ES-I3 (cell line): ENCODE measurements at regions not wholly inside any gene's neighbourhood (a gene's known extent, or its start where the extent isn't known, plus 50 kb on each side); places are given as distances from the start of the nearest gene placed in this dataset.

Experiments
- H3K36me3 ChIP-seq: 2 replicates; pipeline ENCODE4 v1.6.1; 2013; ENCODE audit warnings: mild to moderate bottlenecking, low read length, control low read depth, moderate library complexity; ENCODE audit not compliant: insufficient read depth
- H3K4me1 ChIP-seq: 2 replicates; pipeline ENCODE4 v1.6.1; 2013; ENCODE audit warnings: mild to moderate bottlenecking, control low read depth, low read length; ENCODE audit not compliant: insufficient read depth
- H3K9ac ChIP-seq: 2 replicates; pipeline ENCODE4 v1.6.1; 2013; ENCODE audit warnings: low read depth, mild to moderate bottlenecking, low read length, moderate library complexity
- H3K9me3 ChIP-seq: 2 replicates; pipeline ENCODE4 v1.6.1; 2013; ENCODE audit warnings: mild to moderate bottlenecking, low read length, moderate library complexity; ENCODE audit not compliant: control insufficient read depth, insufficient read depth

DNA sequence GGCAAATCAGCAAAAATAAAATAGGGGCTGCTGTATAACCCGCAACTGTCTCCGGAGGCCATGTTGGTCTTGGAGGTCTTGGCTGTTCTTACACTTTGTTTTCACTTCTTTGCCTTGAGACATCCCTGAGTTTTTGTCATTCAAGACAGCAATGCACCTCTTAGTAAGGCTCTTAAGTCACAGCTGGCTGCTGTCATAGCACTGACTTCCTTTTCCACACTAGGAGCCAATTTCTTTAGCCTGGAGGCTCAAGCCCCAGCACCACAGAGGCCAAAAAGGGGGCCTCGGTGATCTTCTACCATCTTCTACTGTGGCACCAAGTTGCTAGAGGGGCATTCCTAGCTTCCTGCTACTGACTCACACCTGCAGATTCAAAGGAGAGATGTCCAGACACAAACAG is 536.3 kb downstream of the CDH26 start:
- Histone ChIP-seq H3K36me3 (no peaks in the 10 kb centered on the region), H3K9ac (no peak overlapping the region), H3K4me1 (0 out of 2 replicates have a peak, but pooled peaks cover 5% of the 10 kb centered on the region), H3K9me3 (no peaks in the 10 kb centered on the region)

- Histone ChIP-seq H3K36me3 (no peaks in the 10 kb centered on the region), H3K9ac (no peak overlapping the region), H3K9me3 (no peaks in the 10 kb centered on the region), H3K4me1 (0 out of 2 replicates have a peak, but pooled peaks cover 5% of the 10 kb centered on the region)
Observed at GRCh38 chr20:60497298-60498035, 539.2 kb downstream of the CDH26 start.

DNA sequence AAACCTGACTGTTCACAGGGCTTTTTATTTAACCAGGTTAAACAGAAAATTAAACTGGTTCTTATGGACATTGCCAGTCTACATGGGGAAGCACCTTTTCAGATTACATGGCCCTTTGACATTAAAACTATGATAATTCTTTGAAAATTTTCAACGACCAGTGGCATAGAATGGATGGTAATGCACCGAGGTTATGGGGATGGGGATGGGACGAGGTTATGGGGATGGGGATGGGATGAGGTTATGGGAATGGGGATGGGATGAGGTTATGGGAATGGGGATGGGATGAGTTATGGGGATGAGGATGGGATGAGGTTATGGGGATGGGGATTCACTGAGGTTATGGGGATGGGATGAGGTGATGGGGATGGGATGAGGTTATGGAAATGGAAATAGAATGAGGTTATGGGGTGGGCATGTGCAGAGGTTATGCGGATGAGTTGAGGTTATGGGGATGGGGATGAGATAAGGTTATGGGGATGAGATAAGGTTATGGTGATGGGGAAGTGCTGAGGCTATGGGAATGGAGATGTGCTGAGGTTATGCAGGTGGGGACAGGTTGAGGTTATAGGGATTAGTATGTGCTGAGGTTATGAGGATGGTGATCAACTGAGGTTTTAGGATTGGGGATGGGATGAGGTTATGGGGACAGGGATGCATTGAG is 541.9 kb downstream of the CDH26 start:
- H3K9me3 ChIP-seq = no peaks in the 10 kb centered on the region
- H3K36me3 ChIP-seq = no peaks in the 10 kb centered on the region
- H3K9ac ChIP-seq = no peak overlapping the region
- no peaks in the 10 kb centered on the region for H3K4me1 ChIP-seq

- no peaks in the 10 kb centered on the region for H3K4me1 ChIP-seq
- H3K36me3 ChIP-seq = no peaks in the 10 kb centered on the region
- H3K9ac ChIP-seq = no peak overlapping the region
- no peaks in the 10 kb centered on the region for H3K9me3 ChIP-seq
Observed at GRCh38 chr20:60501048-60501447, 542.8 kb downstream of the CDH26 start.

DNA sequence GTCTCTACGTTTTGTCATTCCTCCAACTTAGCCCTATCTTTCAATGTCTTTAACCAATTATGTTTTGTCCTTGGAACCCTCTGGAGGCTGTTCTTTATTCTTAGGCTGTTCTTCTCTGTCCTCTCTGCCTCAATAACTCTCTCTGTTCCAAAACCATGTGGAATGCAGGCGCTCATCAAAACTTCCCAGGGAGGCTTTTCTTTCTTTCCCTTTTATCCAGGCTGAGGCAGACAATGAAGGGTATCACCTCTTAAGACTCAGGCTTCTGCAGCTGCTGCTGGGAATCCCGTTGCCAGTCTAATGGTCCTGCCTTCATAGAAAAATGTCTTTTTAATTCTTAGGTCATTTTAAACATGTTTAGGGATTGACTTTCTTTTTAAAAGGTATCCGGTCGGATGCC is 544.7 kb downstream of the CDH26 start:
- Histone ChIP-seq H3K36me3 (no peaks in the 10 kb centered on the region), H3K4me1 (no peaks in the 10 kb centered on the region), H3K9me3 (no peaks in the 10 kb centered on the region), H3K9ac (no peak overlapping the region)

- Histone ChIP-seq H3K4me1 (no peaks in the 10 kb centered on the region; the same call in 1 of the 2 replicates), H3K9ac (no peak overlapping the region), H3K9me3 (no peaks in the 10 kb centered on the region), H3K36me3 (no peaks in the 10 kb centered on the region)
Observed at GRCh38 chr20:60505423-60505822, 547.2 kb downstream of the CDH26 start.

DNA sequence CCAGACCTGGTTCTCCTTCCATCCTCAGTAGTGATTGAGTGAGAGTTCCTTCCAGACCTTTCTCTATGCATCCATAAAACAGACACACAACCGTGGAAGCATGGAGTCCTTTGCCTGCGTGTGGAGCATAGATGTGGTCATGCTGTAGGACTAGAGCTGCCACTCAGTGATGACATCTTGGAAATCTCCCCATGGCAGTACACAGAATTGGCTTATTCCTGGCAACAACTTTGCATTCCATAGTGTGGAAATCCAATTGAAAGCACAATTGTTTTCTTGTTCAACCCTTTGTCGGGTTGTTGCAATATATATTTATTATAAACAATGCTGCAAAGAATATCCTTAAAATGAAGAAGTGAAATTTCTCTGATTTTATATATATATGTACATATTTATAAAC is 547.8 kb downstream of the CDH26 start:
- Histone ChIP-seq H3K36me3 (no peaks in the 10 kb centered on the region), H3K9me3 (no peaks in the 10 kb centered on the region), H3K9ac (no peak overlapping the region), H3K4me1 (no peaks in the 10 kb centered on the region; the same call in 1 of the 2 replicates)

DNA sequence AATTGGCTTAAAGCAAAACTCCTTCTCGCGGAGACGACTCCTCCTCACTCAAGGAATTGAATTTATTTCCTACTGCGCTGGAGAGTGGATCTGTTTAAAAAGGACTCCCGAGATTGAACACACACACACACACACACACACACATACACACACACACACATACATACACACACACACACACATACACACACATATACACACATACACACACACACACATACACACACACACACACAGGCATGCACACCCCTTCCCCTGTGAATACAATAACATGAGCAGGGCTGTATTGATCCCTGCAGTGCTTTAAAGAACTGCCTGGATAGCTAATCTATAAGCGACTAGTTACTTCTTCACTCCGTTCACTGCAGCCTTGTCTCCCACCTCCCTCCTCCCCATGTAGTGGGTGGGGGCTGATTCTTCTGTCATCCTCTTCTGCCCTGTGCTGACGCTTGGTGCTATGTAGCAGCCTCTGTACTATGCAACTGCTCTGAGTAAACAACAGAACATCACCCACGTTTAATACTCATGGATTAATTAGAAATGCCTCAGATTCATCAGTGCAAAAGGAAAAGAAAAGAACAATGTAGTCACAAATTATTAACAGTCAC is 549.0 kb downstream of the CDH26 start:
- no peaks in the 10 kb centered on the region for H3K9me3 ChIP-seq
- peaks cover 3% of the 10 kb centered on the region; the same call in 1 of the 2 replicates for H3K4me1 ChIP-seq
- H3K36me3 ChIP-seq = no peaks in the 10 kb centered on the region
- H3K9ac ChIP-seq = no peak overlapping the region

DNA sequence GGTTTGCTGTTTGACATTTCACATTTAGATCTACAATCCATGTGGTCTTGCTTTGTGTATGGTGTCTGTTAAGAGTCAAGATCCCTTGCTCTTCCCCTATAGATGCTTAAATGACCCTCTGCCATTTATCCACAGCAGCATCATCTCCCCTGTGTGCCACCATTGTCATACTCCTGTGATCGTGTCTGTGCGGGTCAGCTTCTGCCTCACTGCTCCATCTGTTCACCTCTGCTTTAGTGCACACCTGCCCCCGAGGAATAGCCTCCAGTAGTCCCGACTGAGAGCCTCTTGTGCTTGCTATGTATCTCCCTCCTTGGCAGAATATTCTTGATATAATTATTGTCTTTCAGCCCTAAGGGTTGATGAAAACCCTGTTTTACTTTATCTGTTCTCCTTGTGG is 551.2 kb downstream of the CDH26 start:
- Histone ChIP-seq H3K9me3 (no peaks in the 10 kb centered on the region), H3K36me3 (no peaks in the 10 kb centered on the region), H3K4me1 (peaks cover 14% of the 10 kb centered on the region; the same call in 1 of the 2 replicates), H3K9ac (no peak overlapping the region)

GRCh38 chr20:60510356-60510755 is 552.1 kb downstream of the CDH26 start:
- H3K4me1 ChIP-seq = peaks cover 14% of the 10 kb centered on the region; the same call in 1 of the 2 replicates

DNA sequence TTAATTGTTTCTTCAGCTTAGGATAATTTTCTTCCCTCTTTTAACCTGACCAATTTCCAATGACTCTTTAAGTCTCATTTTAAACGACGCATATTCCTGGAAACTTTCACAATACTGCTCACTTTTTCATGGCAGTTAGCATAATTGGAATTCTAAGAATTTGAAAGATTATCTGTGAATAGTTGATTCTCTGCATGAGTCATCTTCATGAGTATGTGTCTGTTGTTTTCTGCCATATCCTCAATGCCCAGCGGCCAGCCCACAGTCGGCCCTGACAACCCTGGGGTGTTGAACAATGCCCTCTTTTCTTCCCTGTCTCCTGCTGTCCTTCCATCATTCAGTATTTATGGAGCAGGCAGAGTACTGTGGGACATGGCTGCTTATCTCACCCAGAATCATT is 554.2 kb downstream of the CDH26 start:
- Histone ChIP-seq H3K36me3 (no peaks in the 10 kb centered on the region), H3K4me1 (peaks cover 14% of the 10 kb centered on the region; the same call in 1 of the 2 replicates), H3K9ac (no peak overlapping the region), H3K9me3 (no peaks in the 10 kb centered on the region)

More at GRCh38 chr20:60510356-60510755, 552.1 kb downstream of the CDH26 start:
- Histone ChIP-seq H3K9ac (no peak overlapping the region), H3K9me3 (no peaks in the 10 kb centered on the region), H3K36me3 (no peaks in the 10 kb centered on the region)

GRCh38 chr20:60513141-60513540 is 554.9 kb downstream of the CDH26 start:
- H3K9ac ChIP-seq = no peak overlapping the region
- no peaks in the 10 kb centered on the region for H3K36me3 ChIP-seq
- no peaks in the 10 kb centered on the region for H3K9me3 ChIP-seq
- H3K4me1 ChIP-seq = peaks cover 14% of the 10 kb centered on the region; the same call in 1 of the 2 replicates

DNA sequence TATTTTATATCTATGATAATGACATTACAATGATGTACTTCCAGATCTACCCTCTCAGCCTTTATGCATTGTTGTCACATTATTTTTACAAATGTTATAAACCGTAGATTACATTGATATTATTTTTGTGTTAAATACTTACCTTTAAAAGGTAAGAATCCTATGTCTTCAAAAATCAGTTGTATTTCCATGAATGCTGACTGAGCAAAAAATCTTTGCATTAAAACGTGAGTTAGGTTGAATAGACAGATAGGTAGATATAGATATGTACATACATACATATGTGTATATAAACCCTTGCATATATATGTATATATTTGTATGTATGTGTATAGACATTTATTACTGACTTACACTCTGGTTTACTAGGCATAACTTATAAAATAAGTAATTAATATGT is 558.2 kb downstream of the CDH26 start:
- no peaks in the 10 kb centered on the region for H3K9me3 ChIP-seq
- H3K36me3 ChIP-seq = no peaks in the 10 kb centered on the region
- peaks cover 14% of the 10 kb centered on the region; the same call in 1 of the 2 replicates for H3K4me1 ChIP-seq
- H3K9ac ChIP-seq = no peak overlapping the region

DNA sequence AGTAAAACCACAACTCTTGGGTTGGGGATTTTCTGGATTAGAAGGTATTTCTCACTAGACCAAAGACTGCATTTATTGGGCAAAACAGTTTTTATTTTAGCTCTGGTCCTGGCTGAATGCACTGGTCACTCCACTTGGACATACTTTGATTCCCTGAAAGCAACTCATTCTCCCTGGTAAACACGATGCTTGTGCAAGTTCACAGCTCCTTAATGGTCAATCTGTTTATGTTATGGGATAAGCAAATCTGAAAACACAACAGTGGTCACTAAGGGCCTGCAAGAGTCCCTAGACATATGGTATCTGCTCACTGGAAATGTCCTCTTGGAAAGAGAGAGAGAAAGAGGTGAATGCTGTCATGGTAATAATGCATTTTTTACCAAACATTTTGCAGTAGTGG is 559.8 kb downstream of the CDH26 start:
- no peak overlapping the region for H3K9ac ChIP-seq
- no peaks in the 10 kb centered on the region for H3K36me3 ChIP-seq
- H3K9me3 ChIP-seq = no peaks in the 10 kb centered on the region
- H3K4me1 ChIP-seq = peaks cover 5% of the 10 kb centered on the region; the same call in 1 of the 2 replicates
